ENCODE measurements at regions not wholly inside any gene's neighbourhood (a gene's known extent, or its start where the extent isn't known, plus 50 kb on each side); places are given as distances from the start of the nearest gene placed in this dataset.

DNA sequence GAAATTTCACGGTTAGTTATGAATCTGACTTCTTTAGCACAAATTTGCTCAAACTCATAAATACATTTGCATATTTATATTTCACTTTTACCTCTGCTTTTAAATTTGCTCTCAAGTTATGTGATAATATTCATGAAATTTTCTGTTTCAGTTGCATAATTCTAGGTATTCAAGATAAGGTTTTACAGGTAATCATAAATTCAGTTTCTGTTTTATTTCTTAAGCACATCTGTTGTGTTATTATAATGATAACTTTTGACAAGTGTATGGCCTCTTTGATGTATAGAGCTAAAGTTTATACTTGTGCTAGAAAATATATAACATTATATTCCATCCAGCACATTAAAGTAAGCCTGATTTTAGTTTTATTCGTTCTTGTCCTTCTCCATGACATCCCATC lies 308.1 kb downstream of the SLC7A11 start:
- DNase-seq (ENCODE audit: low read depth in 1 of 2, low spot score in 1 of 2), result no peak
- no peak for TF ChIP-seq CTCF (IDR thresholded peaks at IDR 0.05; ENCODE audit: insufficient read depth, low read length)
- no peak for TF ChIP-seq POLR2AphosphoS5 (IDR thresholded peaks at IDR 0.05; ENCODE audit: low read depth)
- TF ChIP-seq GABPA (IDR thresholded peaks at IDR 0.05; ENCODE audit: low read depth), result no peak
- no peak for TF ChIP-seq REST (IDR thresholded peaks at IDR 0.05; ENCODE audit: insufficient replicate concordance, low read depth)
- TF ChIP-seq SPI1 (IDR thresholded peaks at IDR 0.05; ENCODE audit: borderline replicate concordance, low read depth), result no peak
- no peak overlapping the region for H3K27ac ChIP-seq (replicated peaks)
- H3K27me3 ChIP-seq (ENCODE audit: insufficient read depth, poor library complexity, severe bottlenecking), result no peaks in the 10 kb centered on the region
- no peak overlapping the region for H3K4me3 ChIP-seq (replicated peaks; ENCODE audit: insufficient read depth, low read length)

DNA sequence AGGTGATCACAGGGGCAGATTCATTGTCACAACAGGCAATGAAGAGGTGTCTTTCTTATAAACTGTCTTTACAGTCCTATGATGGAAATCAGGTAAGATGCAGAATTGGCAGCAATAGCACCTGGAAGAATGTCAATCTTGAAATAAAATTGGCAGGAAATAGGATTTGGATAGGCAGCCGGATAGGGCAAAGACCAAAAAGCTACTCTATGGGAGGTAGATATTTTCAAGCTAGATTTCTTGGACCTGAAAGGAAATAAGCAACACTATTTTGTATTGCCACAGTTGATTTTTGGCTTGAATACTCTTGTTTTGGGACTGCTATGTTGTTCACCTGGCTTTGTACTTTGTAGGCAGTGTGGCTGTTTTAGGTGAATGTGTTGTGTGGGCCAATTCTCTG lies 314.2 kb downstream of the SLC7A11 start:
- H3K4me3 ChIP-seq (replicated peaks; ENCODE audit: insufficient read depth, low read length), result no peak overlapping the region
- no peak overlapping the region for H3K27ac ChIP-seq (replicated peaks)
- DNase-seq (ENCODE audit: low read depth in 1 of 2, low spot score in 1 of 2), result no peak
- no peaks in the 10 kb centered on the region for H3K27me3 ChIP-seq (ENCODE audit: insufficient read depth, poor library complexity, severe bottlenecking)
- TF ChIP-seq GABPA (IDR thresholded peaks at IDR 0.05; ENCODE audit: low read depth) (no peak), POLR2AphosphoS5 (IDR thresholded peaks at IDR 0.05; ENCODE audit: low read depth) (no peak), CTCF (IDR thresholded peaks at IDR 0.05; ENCODE audit: insufficient read depth, low read length) (no peak), SPI1 (IDR thresholded peaks at IDR 0.05; ENCODE audit: borderline replicate concordance, low read depth) (no peak), REST (IDR thresholded peaks at IDR 0.05; ENCODE audit: insufficient replicate concordance, low read depth) (no peak)

- Histone ChIP-seq H3K27me3 (ENCODE audit: insufficient read depth, poor library complexity, severe bottlenecking) (no peaks in the 10 kb centered on the region), H3K27ac (replicated peaks) (no peak overlapping the region)
- TF ChIP-seq CTCF (IDR thresholded peaks at IDR 0.05; ENCODE audit: insufficient read depth, low read length) (no peak), POLR2AphosphoS5 (IDR thresholded peaks at IDR 0.05; ENCODE audit: low read depth) (no peak), SPI1 (IDR thresholded peaks at IDR 0.05; ENCODE audit: borderline replicate concordance, low read depth) (no peak), REST (IDR thresholded peaks at IDR 0.05; ENCODE audit: insufficient replicate concordance, low read depth) (no peak), GABPA (IDR thresholded peaks at IDR 0.05; ENCODE audit: low read depth) (no peak)
Observed at GRCh38 chr4:137923494-137923893, 318.7 kb downstream of the SLC7A11 start.

More at GRCh38 chr4:137923494-137923893, 318.7 kb downstream of the SLC7A11 start:
- no peak overlapping the region for H3K4me3 ChIP-seq (replicated peaks; ENCODE audit: insufficient read depth, low read length)
- no peak for DNase-seq (ENCODE audit: low read depth in 1 of 2, low spot score in 1 of 2)
